ENCODE measurements at regions not wholly inside any gene's neighbourhood (a gene's known extent, or its start where the extent isn't known, plus 50 kb on each side); places are given as distances from the start of the nearest gene placed in this dataset.
"Not testable (repeated sequence)": the region's sequence is repeated elsewhere in the genome, so short reads cannot be mapped to it uniquely, and the experiment has no call there.

- not testable (repeated sequence) for H3K4me1 ChIP-seq (ENCODE audit: control insufficient read depth, low read depth, low read length); H3K27ac ChIP-seq (ENCODE audit: low read length); H3K9ac ChIP-seq (ENCODE audit: low read length); H3K36me3 ChIP-seq (ENCODE audit: control insufficient read depth, low read depth, low read length); H3K9me3 ChIP-seq (ENCODE audit: control insufficient read depth, low read depth, low read length); H3K27me3 ChIP-seq (ENCODE audit: control insufficient read depth, insufficient read depth, low read length); H3K4me3 ChIP-seq (ENCODE audit: low read length)
Measured at GRCh38 chr7:51540906-51541305, 224.3 kb upstream of the COBL start.

GRCh38 chr7:51539840-51540239 is 223.2 kb upstream of the COBL start:
- Histone ChIP-seq H3K27ac (ENCODE audit: low read length) (no peak overlapping the region), H3K27me3 (ENCODE audit: control insufficient read depth, insufficient read depth, low read length) (no peaks in the 10 kb centered on the region), H3K36me3 (ENCODE audit: control insufficient read depth, low read depth, low read length) (no peaks in the 10 kb centered on the region), H3K9ac (ENCODE audit: low read length) (no peak overlapping the region), H3K4me1 (ENCODE audit: control insufficient read depth, low read depth, low read length) (no peaks in the 10 kb centered on the region), H3K9me3 (ENCODE audit: control insufficient read depth, low read depth, low read length) (no peaks in the 10 kb centered on the region), H3K4me3 (ENCODE audit: low read length) (no peak overlapping the region)

GRCh38 chr7:51528172-51528571 is 211.6 kb upstream of the COBL start:
- no peaks in the 10 kb centered on the region for H3K9me3 ChIP-seq (ENCODE audit: control insufficient read depth, low read depth, low read length)
- H3K27me3 ChIP-seq (ENCODE audit: control insufficient read depth, insufficient read depth, low read length) = no peaks in the 10 kb centered on the region
- no peak overlapping the region for H3K4me3 ChIP-seq (ENCODE audit: low read length)

GRCh38 chr7:51521694-51522312 is 205.2 kb upstream of the COBL start:
- Histone ChIP-seq H3K9me3 (ENCODE audit: control insufficient read depth, low read depth, low read length) (no peaks in the 10 kb centered on the region), H3K27me3 (ENCODE audit: control insufficient read depth, insufficient read depth, low read length) (no peaks in the 10 kb centered on the region), H3K4me1 (ENCODE audit: control insufficient read depth, low read depth, low read length) (peaks cover 8% of the 10 kb centered on the region), H3K27ac (ENCODE audit: low read length) (no peak overlapping the region), H3K36me3 (ENCODE audit: control insufficient read depth, low read depth, low read length) (no peaks in the 10 kb centered on the region), H3K9ac (ENCODE audit: low read length) (no peak overlapping the region), H3K4me3 (ENCODE audit: low read length) (no peak overlapping the region)

More at GRCh38 chr7:51528172-51528571, 211.6 kb upstream of the COBL start:
- Histone ChIP-seq H3K9ac (ENCODE audit: low read length) (no peak overlapping the region), H3K27ac (ENCODE audit: low read length) (no peak overlapping the region), H3K36me3 (ENCODE audit: control insufficient read depth, low read depth, low read length) (no peaks in the 10 kb centered on the region), H3K4me1 (ENCODE audit: control insufficient read depth, low read depth, low read length) (no peaks in the 10 kb centered on the region)

- Histone ChIP-seq H3K4me1 (ENCODE audit: control insufficient read depth, low read depth, low read length) (peaks cover 9% of the 10 kb centered on the region), H3K27ac (ENCODE audit: low read length) (no peak overlapping the region), H3K9ac (ENCODE audit: low read length) (no peak overlapping the region), H3K4me3 (ENCODE audit: low read length) (no peak overlapping the region), H3K9me3 (ENCODE audit: control insufficient read depth, low read depth, low read length) (no peaks in the 10 kb centered on the region), H3K27me3 (ENCODE audit: control insufficient read depth, insufficient read depth, low read length) (no peaks in the 10 kb centered on the region), H3K36me3 (ENCODE audit: control insufficient read depth, low read depth, low read length) (no peaks in the 10 kb centered on the region)
Measured at GRCh38 chr7:51521054-51521453, 204.4 kb upstream of the COBL start.

GRCh38 chr7:51518646-51519045 is 202.0 kb upstream of the COBL start:
- Histone ChIP-seq H3K9ac (ENCODE audit: low read length) (no peak overlapping the region), H3K27ac (ENCODE audit: low read length) (no peak overlapping the region), H3K4me3 (ENCODE audit: low read length) (no peak overlapping the region), H3K4me1 (ENCODE audit: control insufficient read depth, low read depth, low read length) (peaks cover 9% of the 10 kb centered on the region), H3K9me3 (ENCODE audit: control insufficient read depth, low read depth, low read length) (no peaks in the 10 kb centered on the region), H3K36me3 (ENCODE audit: control insufficient read depth, low read depth, low read length) (no peaks in the 10 kb centered on the region), H3K27me3 (ENCODE audit: control insufficient read depth, insufficient read depth, low read length) (no peaks in the 10 kb centered on the region)

GRCh38 chr7:51517187-51517586 is 200.6 kb upstream of the COBL start:
- Histone ChIP-seq H3K4me3 (ENCODE audit: low read length) (no peak overlapping the region), H3K36me3 (ENCODE audit: control insufficient read depth, low read depth, low read length) (no peaks in the 10 kb centered on the region), H3K27me3 (ENCODE audit: control insufficient read depth, insufficient read depth, low read length) (no peaks in the 10 kb centered on the region), H3K9me3 (ENCODE audit: control insufficient read depth, low read depth, low read length) (no peaks in the 10 kb centered on the region), H3K9ac (ENCODE audit: low read length) (no peak overlapping the region), H3K27ac (ENCODE audit: low read length) (no peak overlapping the region), H3K4me1 (ENCODE audit: control insufficient read depth, low read depth, low read length) (peaks cover 9% of the 10 kb centered on the region)

- Histone ChIP-seq H3K4me1 (ENCODE audit: control insufficient read depth, low read depth, low read length) (no peaks in the 10 kb centered on the region), H3K9ac (ENCODE audit: low read length) (no peak overlapping the region), H3K9me3 (ENCODE audit: control insufficient read depth, low read depth, low read length) (no peaks in the 10 kb centered on the region), H3K27ac (ENCODE audit: low read length) (no peak overlapping the region), H3K27me3 (ENCODE audit: control insufficient read depth, insufficient read depth, low read length) (no peaks in the 10 kb centered on the region), H3K36me3 (ENCODE audit: control insufficient read depth, low read depth, low read length) (no peaks in the 10 kb centered on the region), H3K4me3 (ENCODE audit: low read length) (no peak overlapping the region)
Measured at GRCh38 chr7:51501620-51502019, 185.0 kb upstream of the COBL start.

- no peaks in the 10 kb centered on the region for H3K27me3 ChIP-seq (ENCODE audit: control insufficient read depth, insufficient read depth, low read length)
- H3K36me3 ChIP-seq (ENCODE audit: control insufficient read depth, low read depth, low read length) = no peaks in the 10 kb centered on the region
- no peaks in the 10 kb centered on the region for H3K9me3 ChIP-seq (ENCODE audit: control insufficient read depth, low read depth, low read length)
Measured at GRCh38 chr7:51482976-51483375, 166.4 kb upstream of the COBL start.

GRCh38 chr7:51481421-51481820 is 164.8 kb upstream of the COBL start:
- Histone ChIP-seq H3K36me3 (ENCODE audit: control insufficient read depth, low read depth, low read length) (no peaks in the 10 kb centered on the region), H3K4me3 (ENCODE audit: low read length) (no peak overlapping the region), H3K4me1 (ENCODE audit: control insufficient read depth, low read depth, low read length) (no peaks in the 10 kb centered on the region), H3K27ac (ENCODE audit: low read length) (no peak overlapping the region), H3K9me3 (ENCODE audit: control insufficient read depth, low read depth, low read length) (no peaks in the 10 kb centered on the region), H3K9ac (ENCODE audit: low read length) (no peak overlapping the region), H3K27me3 (ENCODE audit: control insufficient read depth, insufficient read depth, low read length) (no peaks in the 10 kb centered on the region)

More at GRCh38 chr7:51482976-51483375, 166.4 kb upstream of the COBL start:
- Histone ChIP-seq H3K27ac (ENCODE audit: low read length) (no peak overlapping the region), H3K9ac (ENCODE audit: low read length) (no peak overlapping the region), H3K4me1 (ENCODE audit: control insufficient read depth, low read depth, low read length) (no peaks in the 10 kb centered on the region), H3K4me3 (ENCODE audit: low read length) (no peak overlapping the region)

- no peaks in the 10 kb centered on the region for H3K36me3 ChIP-seq (ENCODE audit: control insufficient read depth, low read depth, low read length)
- H3K9me3 ChIP-seq (ENCODE audit: control insufficient read depth, low read depth, low read length) = no peaks in the 10 kb centered on the region
- H3K4me1 ChIP-seq (ENCODE audit: control insufficient read depth, low read depth, low read length) = no peaks in the 10 kb centered on the region
- no peak overlapping the region for H3K27ac ChIP-seq (ENCODE audit: low read length)
- no peaks in the 10 kb centered on the region for H3K27me3 ChIP-seq (ENCODE audit: control insufficient read depth, insufficient read depth, low read length)
- H3K4me3 ChIP-seq (ENCODE audit: low read length) = no peak overlapping the region
- H3K9ac ChIP-seq (ENCODE audit: low read length) = no peak overlapping the region
Measured at GRCh38 chr7:51477819-51478218, 161.2 kb upstream of the COBL start.

GRCh38 chr7:51477323-51477722 is 160.7 kb upstream of the COBL start:
- H3K27me3 ChIP-seq (ENCODE audit: control insufficient read depth, insufficient read depth, low read length) = no peaks in the 10 kb centered on the region
- no peak overlapping the region for H3K9ac ChIP-seq (ENCODE audit: low read length)
- no peaks in the 10 kb centered on the region for H3K4me1 ChIP-seq (ENCODE audit: control insufficient read depth, low read depth, low read length)
- H3K4me3 ChIP-seq (ENCODE audit: low read length) = no peak overlapping the region
- no peaks in the 10 kb centered on the region for H3K9me3 ChIP-seq (ENCODE audit: control insufficient read depth, low read depth, low read length)
- no peaks in the 10 kb centered on the region for H3K36me3 ChIP-seq (ENCODE audit: control insufficient read depth, low read depth, low read length)
- H3K27ac ChIP-seq (ENCODE audit: low read length) = no peak overlapping the region

Measured in iPS-18a (cell line).